ENCODE measurements at regions not wholly inside any gene's neighbourhood (a gene's known extent, or its start where the extent isn't known, plus 50 kb on each side); places are given as distances from the start of the nearest gene placed in this dataset.

- TF ChIP-seq REPIN1 (CRISPR knock-in tag; IDR thresholded peaks at IDR 0.05; ENCODE audit: borderline replicate concordance, low read depth) (no peak), PHF21A (CRISPR knock-in tag; IDR thresholded peaks at IDR 0.05) (no peak), POGZ (CRISPR knock-in tag; IDR thresholded peaks at IDR 0.05) (no peak), SNAPC2 (CRISPR knock-in tag; IDR thresholded peaks at IDR 0.05) (no peak)
These were observed 133.9 kb upstream of the FOXN2 start for GRCh38 chr2:48180557-48180956.
